Vagina (tissue), 2 donors: ENCODE measurements at regions not wholly inside any gene's neighbourhood (a gene's known extent, or its start where the extent isn't known, plus 50 kb on each side); places are given as distances from the start of the nearest gene placed in this dataset.

Source experiments
- DNase-seq, 2 donors: peaks; one replicate each; pipeline ENCODE4 v3.0.0-alpha.2; 2017; ENCODE audit errors: extremely low spot score in 2 of 2
- H3K27ac ChIP-seq: fragments of 200-600 bp; sonication (generic); one replicate; pipeline ENCODE4 v1.5.1; 2019
- H3K27me3 ChIP-seq: fragments of 200-600 bp; sonication (generic); one replicate; pipeline ENCODE4 v1.5.1; 2019
- H3K36me3 ChIP-seq, 2 donors: fragments of 200-600 bp; sonication (generic); one replicate each; pipeline ENCODE4 v1.5.1; 2017 to 2019
- H3K4me1 ChIP-seq: fragments of 200-600 bp; sonication (generic); one replicate; pipeline ENCODE4 v1.5.1; 2019
- H3K4me3 ChIP-seq, 2 donors: fragments of 200-600 bp; sonication (generic); 1 replicate in 1 of 2; 2 replicates in 1 of 2; pipeline ENCODE4 v1.5.1; 2016 to 2019
- H3K9me3 ChIP-seq: fragments of 200-600 bp; sonication (generic); one replicate; pipeline ENCODE4 v1.5.1; 2019
- CTCF ChIP-seq, 3 experiments: fragments of 450-650 bp in 2 of 3; fragments of 200-600 bp in 1 of 3; sonication (generic) in 1 of 3; IDR thresholded peaks; one replicate each; pipeline ENCODE4 v1.5.1; 2017 to 2019; ENCODE audit warnings: antibody characterized with exemption in 3 of 3, mild to moderate bottlenecking in 2 of 3, moderate library complexity in 2 of 3
- POLR2A ChIP-seq, 2 donors: fragments of 450-650 bp; IDR thresholded peaks; one replicate each; pipeline ENCODE4 v1.6.1; 2017; ENCODE audit warnings: antibody characterized with exemption in 2 of 2, mild to moderate bottlenecking in 2 of 2, moderate library complexity in 2 of 2
- POLR2AphosphoS5 ChIP-seq, 2 donors: sonication (generic); formaldehyde crosslinking; IDR thresholded peaks; one replicate each; pipeline ENCODE4 v1.9.0; 2017; ENCODE audit warnings: antibody characterized with exemption in 2 of 2, mild to moderate bottlenecking in 2 of 2, low read depth in 1 of 2; ENCODE audit not compliant: insufficient read depth in 1 of 2
- intact Hi-C: fragments of 100-400 bp; cut with DNase I; formaldehyde crosslinking; loops from one replicate; pipeline ENCODE4 v1.15.1; 2023

DNA sequence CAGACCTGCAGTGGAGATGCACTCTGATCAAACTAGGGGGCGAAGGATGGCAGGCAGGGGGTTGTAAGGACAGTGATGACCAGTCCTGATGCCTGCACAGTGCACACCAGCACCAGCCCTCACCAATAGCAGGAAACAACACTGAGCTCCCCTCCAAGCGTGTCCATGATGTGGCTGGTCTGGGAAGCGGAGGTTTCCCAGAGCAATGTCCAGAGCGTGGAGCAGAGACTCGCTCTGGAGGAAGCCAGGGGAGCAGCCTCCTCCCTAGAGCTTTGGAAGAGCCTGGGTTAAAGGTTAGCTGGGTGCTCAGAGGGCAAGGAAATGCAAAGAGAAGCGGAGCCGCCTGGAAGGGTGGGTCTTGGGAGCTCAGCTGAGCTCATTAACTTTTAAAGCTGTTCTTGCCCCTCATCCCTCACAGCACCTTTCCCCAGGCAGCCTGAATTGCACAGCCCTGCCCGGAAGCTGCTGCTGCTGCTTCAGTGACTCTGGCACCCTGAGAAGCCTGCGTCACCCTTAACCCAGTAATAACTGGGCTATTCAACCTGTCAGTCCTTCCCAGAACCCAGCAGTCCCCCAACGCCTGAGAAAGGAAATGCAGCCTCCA, 162.2 kb upstream of the RAB4A start:
- Histone ChIP-seq H3K4me3 (no peak overlapping the region), H3K27me3 (no peaks in the 10 kb centered on the region), H3K36me3 (no peaks in the 10 kb centered on the region), H3K9me3 (no peaks in the 10 kb centered on the region), H3K27ac (no peak overlapping the region), H3K4me1 (peaks cover 40% of the 10 kb centered on the region)
- no peak for TF ChIP-seq POLR2A (IDR thresholded peaks at IDR 0.05)
- no peak for TF ChIP-seq POLR2AphosphoS5 (IDR thresholded peaks at IDR 0.05; ENCODE audit: insufficient read depth in 1 of 2, low read depth in 1 of 2)
- no peak for TF ChIP-seq CTCF (IDR thresholded peaks at IDR 0.05)
- DNase-seq = no peak
- intact Hi-C loops = no loop called here

GRCh38 chr1:229109320-229109761, 161.6 kb upstream of the RAB4A start:
- Histone ChIP-seq H3K36me3 (no peaks in the 10 kb centered on the region), H3K9me3 (no peaks in the 10 kb centered on the region), H3K4me1 (peaks cover 40% of the 10 kb centered on the region), H3K4me3 (no peak overlapping the region), H3K27me3 (no peaks in the 10 kb centered on the region), H3K27ac (no peak overlapping the region)
- DNase-seq = no peak
- TF ChIP-seq POLR2AphosphoS5 (IDR thresholded peaks at IDR 0.05; ENCODE audit: insufficient read depth in 1 of 2, low read depth in 1 of 2) (peak in 1 of 2 donors; percentile 48), CTCF (IDR thresholded peaks at IDR 0.05) (no peak)
- intact Hi-C loops = no loop called here

GRCh38 chr1:229110986-229111385, 159.9 kb upstream of the RAB4A start:
- H3K27ac ChIP-seq = no peak overlapping the region
- DNase-seq = no peak
- H3K4me1 ChIP-seq = peaks cover 40% of the 10 kb centered on the region
- no peaks in the 10 kb centered on the region for H3K36me3 ChIP-seq
- intact Hi-C loops = no loop called here
- no peak for TF ChIP-seq POLR2A (IDR thresholded peaks at IDR 0.05)
- no peak for TF ChIP-seq POLR2AphosphoS5 (IDR thresholded peaks at IDR 0.05; ENCODE audit: insufficient read depth in 1 of 2, low read depth in 1 of 2)
- TF ChIP-seq CTCF (IDR thresholded peaks at IDR 0.05) = no peak
- no peaks in the 10 kb centered on the region for H3K27me3 ChIP-seq
- H3K4me3 ChIP-seq = no peak overlapping the region
- no peaks in the 10 kb centered on the region for H3K9me3 ChIP-seq

GRCh38 chr1:229111703-229112319, 159.1 kb upstream of the RAB4A start:
- Histone ChIP-seq H3K36me3 (no peaks in the 10 kb centered on the region), H3K4me3 (no peak overlapping the region), H3K27ac (no peak overlapping the region), H3K4me1 (peaks cover 37% of the 10 kb centered on the region), H3K27me3 (no peaks in the 10 kb centered on the region), H3K9me3 (no peaks in the 10 kb centered on the region)
- DNase-seq = no peak
- intact Hi-C loops = no loop called here
- TF ChIP-seq POLR2A (IDR thresholded peaks at IDR 0.05) (no peak), POLR2AphosphoS5 (IDR thresholded peaks at IDR 0.05; ENCODE audit: insufficient read depth in 1 of 2, low read depth in 1 of 2) (no peak), CTCF (IDR thresholded peaks at IDR 0.05) (no peak)

DNA sequence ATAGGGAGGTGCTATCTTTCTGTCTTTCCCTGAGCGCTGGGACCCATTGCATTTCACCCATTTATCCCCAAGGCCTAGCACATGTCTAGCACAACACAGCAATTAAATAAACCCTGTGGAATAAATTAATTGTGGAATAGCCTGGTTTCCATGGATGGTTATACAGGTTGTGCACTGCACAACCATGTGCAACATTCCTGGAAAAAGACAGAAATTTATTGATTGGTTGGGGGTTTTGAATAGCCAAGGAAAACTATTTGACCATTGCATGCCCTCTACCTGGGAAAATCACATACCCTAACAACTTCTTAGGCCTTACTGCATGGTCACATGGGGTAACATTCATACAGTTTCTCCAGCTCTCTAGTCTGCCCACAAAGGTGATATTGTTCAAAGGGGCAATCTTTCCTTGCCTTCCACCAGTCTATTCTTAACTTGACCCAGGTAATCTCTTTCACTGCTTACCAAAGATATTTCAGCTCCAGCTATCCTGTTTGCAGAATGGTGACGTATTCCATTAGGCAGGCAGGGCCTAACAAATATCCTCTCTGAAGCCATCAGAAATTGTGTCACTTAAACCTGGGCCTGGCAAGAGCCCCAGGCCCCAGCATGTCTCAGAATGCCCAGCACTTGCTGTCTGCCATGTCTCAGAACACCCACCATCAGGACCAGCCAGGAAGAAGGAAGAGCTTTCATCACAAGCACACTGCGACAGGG, 157.9 kb upstream of the RAB4A start:
- no peak overlapping the region for H3K4me3 ChIP-seq
- DNase-seq = no peak
- H3K9me3 ChIP-seq = no peaks in the 10 kb centered on the region
- no peak for TF ChIP-seq POLR2AphosphoS5 (IDR thresholded peaks at IDR 0.05; ENCODE audit: insufficient read depth in 1 of 2, low read depth in 1 of 2)
- no peak for TF ChIP-seq POLR2A (IDR thresholded peaks at IDR 0.05)
- no peak for TF ChIP-seq CTCF (IDR thresholded peaks at IDR 0.05)
- H3K36me3 ChIP-seq = no peaks in the 10 kb centered on the region
- intact Hi-C loops = no loop called here
- H3K27me3 ChIP-seq = no peaks in the 10 kb centered on the region
- H3K27ac ChIP-seq = no peak overlapping the region
- peaks cover 34% of the 10 kb centered on the region for H3K4me1 ChIP-seq
